NB4 (cell line): ENCODE measurements at regions not wholly inside any gene's neighbourhood (a gene's known extent, or its start where the extent isn't known, plus 50 kb on each side); places are given as distances from the start of the nearest gene placed in this dataset.

ENCODE experiments used
- CTCF ChIP-seq: IDR thresholded peaks from one replicate; pipeline ENCODE4 v1.5.1; 2012; ENCODE audit warnings: low read depth, low read length
- POLR2A ChIP-seq: IDR thresholded peaks from 2 replicates; pipeline ENCODE4 v1.6.1; 2011; ENCODE audit warnings: mild to moderate bottlenecking; ENCODE audit not compliant: insufficient read length; ENCODE audit errors: extremely low read depth

- no peak for TF ChIP-seq POLR2A
- no peak for TF ChIP-seq CTCF
These were observed 252.9 kb downstream of the GPM6A start for GRCh38 chr4:175559126-175559525.
